HG02759 (cell line): ENCODE measurements at regions not wholly inside any gene's neighbourhood (a gene's known extent, or its start where the extent isn't known, plus 50 kb on each side); places are given as distances from the start of the nearest gene placed in this dataset.
"Not testable (repeated sequence)": the region's sequence is repeated elsewhere in the genome, so short reads cannot be mapped to it uniquely, and the experiment has no call there.

ENCODE experiments used
- ATAC-seq: cut with Tn5 transposase; IDR thresholded peaks from one replicate; pipeline ENCODE4 v1.9.1; 2021; ENCODE audit warnings: mild to moderate bottlenecking, moderate library complexity; ENCODE audit not compliant: unreplicated experiment

GRCh38 chr13:44715287-44716230, 139.4 kb upstream of the TSC22D1 start:
- no peak for ATAC-seq

GRCh38 chr13:44713788-44714469, 137.8 kb upstream of the TSC22D1 start:
- ATAC-seq = no peak

GRCh38 chr13:44711706-44712105, 135.6 kb upstream of the TSC22D1 start:
- ATAC-seq = no peak

- ATAC-seq = peak; percentile 50
Observed at GRCh38 chr13:44710576-44710975, 134.4 kb upstream of the TSC22D1 start.

GRCh38 chr13:44704811-44705210, 128.7 kb upstream of the TSC22D1 start:
- ATAC-seq = not testable (repeated sequence)

GRCh38 chr13:44703371-44703770, 127.2 kb upstream of the TSC22D1 start:
- no peak for ATAC-seq

- ATAC-seq = no peak
Observed at GRCh38 chr13:44698066-44698465, 121.9 kb upstream of the TSC22D1 start.

GRCh38 chr13:44697058-44697457, 120.9 kb upstream of the TSC22D1 start:
- ATAC-seq = no peak

GRCh38 chr13:44695520-44695919, 119.4 kb upstream of the TSC22D1 start:
- ATAC-seq = no peak

- no peak for ATAC-seq
Observed at GRCh38 chr13:44694842-44695241, 118.7 kb upstream of the TSC22D1 start.

GRCh38 chr13:44694291-44694690, 118.2 kb upstream of the TSC22D1 start:
- no peak for ATAC-seq

- ATAC-seq = no peak
Observed at GRCh38 chr13:44693156-44693764, 117.1 kb upstream of the TSC22D1 start.

- no peak for ATAC-seq
Observed at GRCh38 chr13:44692173-44692713, 116.1 kb upstream of the TSC22D1 start.

GRCh38 chr13:44690376-44690775, 114.2 kb upstream of the TSC22D1 start:
- ATAC-seq = no peak

- ATAC-seq = no peak
Observed at GRCh38 chr13:44688652-44689051, 112.5 kb upstream of the TSC22D1 start.

GRCh38 chr13:44686531-44686934, 110.4 kb upstream of the TSC22D1 start:
- ATAC-seq = no peak

GRCh38 chr13:44685641-44686040, 109.5 kb upstream of the TSC22D1 start:
- ATAC-seq = no peak

- ATAC-seq = not testable (repeated sequence)
Observed at GRCh38 chr13:44682416-44682815, 106.3 kb upstream of the TSC22D1 start.

GRCh38 chr13:44680746-44681355, 104.7 kb upstream of the TSC22D1 start:
- no peak for ATAC-seq

GRCh38 chr13:44679597-44679996, 103.5 kb upstream of the TSC22D1 start:
- no peak for ATAC-seq

- ATAC-seq = no peak
Observed at GRCh38 chr13:44678197-44678596, 102.1 kb upstream of the TSC22D1 start.
